Cardiac muscle cell (in vitro differentiated cells and primary cell): ENCODE measurements at regions not wholly inside any gene's neighbourhood (a gene's known extent, or its start where the extent isn't known, plus 50 kb on each side); places are given as distances from the start of the nearest gene placed in this dataset.

Experiments used
- DNase-seq, 2 donors: peaks; one replicate each; pipeline versions ENCODE4 v3.0.0 to v3.0.0-alpha.2; 2010 to 2017; ENCODE audit warnings: low read depth in 1 of 2, low spot score in 1 of 2
- H3K27ac ChIP-seq: fragments of 200-600 bp; sonication (generic); 2 replicates; pipeline ENCODE4 v1.5.1; 2016
- H3K27me3 ChIP-seq: fragments of 200-600 bp; sonication (generic); 2 replicates; pipeline ENCODE4 v1.6.0; 2016; ENCODE audit warnings: control low read depth
- H3K36me3 ChIP-seq: fragments of 200-600 bp; sonication (generic); 2 replicates; pipeline ENCODE4 v1.5.1; 2016; ENCODE audit warnings: control low read depth
- H3K4me1 ChIP-seq: fragments of 200-600 bp; sonication (generic); 2 replicates; pipeline ENCODE4 v1.8.1; 2017; ENCODE audit warnings: low read depth, mild to moderate bottlenecking, mixed run types
- H3K4me3 ChIP-seq: fragments of 200-600 bp; sonication (generic); 2 replicates; pipeline ENCODE4 v1.5.1; 2016; ENCODE audit warnings: mild to moderate bottlenecking
- H3K9me3 ChIP-seq: fragments of 200-600 bp; sonication (generic); 2 replicates; pipeline ENCODE4 v1.5.1; 2017; ENCODE audit warnings: low read depth, mild to moderate bottlenecking, control low read depth
- TF ChIP-seq, protein P1 (sequence below): IDR thresholded peaks from 2 replicates; pipeline ENCODE4 v1.5.1; 2012; ENCODE audit warnings: low read depth, mild to moderate bottlenecking, low read length

DNA sequence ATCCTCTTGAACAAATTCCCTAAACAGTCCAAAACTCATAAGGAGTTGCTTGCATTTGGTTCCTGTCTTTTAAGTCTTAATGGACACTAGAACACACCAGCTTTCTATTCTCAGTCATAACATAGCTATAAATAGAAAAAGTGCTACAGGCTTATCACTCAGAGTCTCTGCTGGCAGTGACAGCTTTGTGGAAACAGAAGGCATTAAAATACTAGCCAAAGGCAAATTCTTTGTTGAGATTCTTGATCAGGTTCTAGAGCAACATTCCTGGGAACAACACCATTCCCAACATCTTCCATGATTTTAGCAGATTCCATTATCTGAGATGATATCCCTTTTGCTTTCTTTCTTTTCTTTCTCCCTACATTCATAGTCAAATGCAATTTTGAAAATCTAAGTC, 207.7 kb upstream of the PLEKHG7 start:
- Histone ChIP-seq H3K27ac (peak overlapping the region; percentile 64), H3K4me3 (no peak overlapping the region), H3K27me3 (no peaks in the 10 kb centered on the region), H3K9me3 (no peaks in the 10 kb centered on the region), H3K4me1 (peaks cover 9% of the 10 kb centered on the region), H3K36me3 (no peaks in the 10 kb centered on the region)
- TF ChIP-seq, protein P1, sequence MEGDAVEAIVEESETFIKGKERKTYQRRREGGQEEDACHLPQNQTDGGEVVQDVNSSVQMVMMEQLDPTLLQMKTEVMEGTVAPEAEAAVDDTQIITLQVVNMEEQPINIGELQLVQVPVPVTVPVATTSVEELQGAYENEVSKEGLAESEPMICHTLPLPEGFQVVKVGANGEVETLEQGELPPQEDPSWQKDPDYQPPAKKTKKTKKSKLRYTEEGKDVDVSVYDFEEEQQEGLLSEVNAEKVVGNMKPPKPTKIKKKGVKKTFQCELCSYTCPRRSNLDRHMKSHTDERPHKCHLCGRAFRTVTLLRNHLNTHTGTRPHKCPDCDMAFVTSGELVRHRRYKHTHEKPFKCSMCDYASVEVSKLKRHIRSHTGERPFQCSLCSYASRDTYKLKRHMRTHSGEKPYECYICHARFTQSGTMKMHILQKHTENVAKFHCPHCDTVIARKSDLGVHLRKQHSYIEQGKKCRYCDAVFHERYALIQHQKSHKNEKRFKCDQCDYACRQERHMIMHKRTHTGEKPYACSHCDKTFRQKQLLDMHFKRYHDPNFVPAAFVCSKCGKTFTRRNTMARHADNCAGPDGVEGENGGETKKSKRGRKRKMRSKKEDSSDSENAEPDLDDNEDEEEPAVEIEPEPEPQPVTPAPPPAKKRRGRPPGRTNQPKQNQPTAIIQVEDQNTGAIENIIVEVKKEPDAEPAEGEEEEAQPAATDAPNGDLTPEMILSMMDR, result no peak
- no peak for DNase-seq

GRCh38 chr12:92493816-92494215, 209.0 kb upstream of the PLEKHG7 start:
- DNase-seq, result no peak
- Histone ChIP-seq H3K9me3 (no peaks in the 10 kb centered on the region), H3K27me3 (no peaks in the 10 kb centered on the region), H3K27ac (no peak overlapping the region), H3K4me3 (no peak overlapping the region), H3K4me1 (peaks cover 9% of the 10 kb centered on the region), H3K36me3 (no peaks in the 10 kb centered on the region)
- TF ChIP-seq, protein P1, result no peak

DNA sequence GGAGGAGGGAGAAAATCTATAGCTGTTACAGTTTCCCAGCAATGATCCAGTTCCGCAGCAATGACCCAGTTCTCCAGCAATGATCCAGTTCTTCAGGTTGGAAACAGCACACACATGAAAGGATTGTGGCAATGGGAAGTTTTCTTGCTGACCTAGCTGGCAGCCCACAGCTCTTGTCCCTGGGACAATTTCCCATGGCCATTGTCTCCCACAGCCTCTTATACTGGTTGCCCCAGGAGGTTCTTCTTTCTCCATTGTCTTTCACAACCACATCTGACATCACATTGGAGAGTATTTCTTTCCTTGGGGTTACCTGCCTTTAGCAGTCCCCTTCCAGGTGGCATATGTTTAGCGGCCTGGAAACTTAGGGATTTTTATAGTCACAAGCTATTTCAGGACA, 209.8 kb upstream of the PLEKHG7 start:
- H3K4me3 ChIP-seq, result no peak overlapping the region
- TF ChIP-seq, protein P1, result no peak
- peaks cover 9% of the 10 kb centered on the region for H3K4me1 ChIP-seq
- no peak for DNase-seq
- no peaks in the 10 kb centered on the region for H3K9me3 ChIP-seq
- no peak overlapping the region for H3K27ac ChIP-seq
- H3K36me3 ChIP-seq, result no peaks in the 10 kb centered on the region
- no peaks in the 10 kb centered on the region for H3K27me3 ChIP-seq

DNA sequence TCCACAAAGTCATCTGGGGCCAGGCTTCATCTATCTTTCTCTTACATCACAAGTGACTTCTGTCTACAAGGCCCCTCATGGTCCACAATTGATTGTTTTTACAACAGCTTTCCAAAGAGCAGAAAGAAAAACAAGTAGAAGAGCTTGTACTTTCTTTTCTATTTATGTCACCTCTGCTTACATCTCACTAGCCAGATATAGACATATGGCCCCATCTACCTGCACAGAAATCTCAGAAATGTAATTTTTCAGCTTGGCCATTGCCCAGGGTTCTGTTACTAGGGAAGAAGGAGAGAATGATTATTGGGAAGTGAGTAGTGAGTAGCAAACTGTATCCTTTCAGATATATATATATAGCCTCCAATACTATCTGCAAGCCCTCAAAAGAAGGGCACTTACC, 210.5 kb upstream of the PLEKHG7 start:
- no peak overlapping the region for H3K4me3 ChIP-seq
- H3K4me1 ChIP-seq, result peaks cover 11% of the 10 kb centered on the region
- no peak for DNase-seq
- H3K9me3 ChIP-seq, result no peaks in the 10 kb centered on the region
- H3K27ac ChIP-seq, result no peak overlapping the region
- H3K36me3 ChIP-seq, result no peaks in the 10 kb centered on the region
- TF ChIP-seq, protein P1, result no peak
- no peaks in the 10 kb centered on the region for H3K27me3 ChIP-seq

- TF ChIP-seq, protein P1, result no peak
- Histone ChIP-seq H3K4me1 (peaks cover 9% of the 10 kb centered on the region), H3K4me3 (no peak overlapping the region), H3K27ac (no peak overlapping the region), H3K9me3 (no peaks in the 10 kb centered on the region), H3K36me3 (no peaks in the 10 kb centered on the region), H3K27me3 (no peaks in the 10 kb centered on the region)
- DNase-seq, result no peak
Measured at GRCh38 chr12:92489781-92490180, 213.0 kb upstream of the PLEKHG7 start.

DNA sequence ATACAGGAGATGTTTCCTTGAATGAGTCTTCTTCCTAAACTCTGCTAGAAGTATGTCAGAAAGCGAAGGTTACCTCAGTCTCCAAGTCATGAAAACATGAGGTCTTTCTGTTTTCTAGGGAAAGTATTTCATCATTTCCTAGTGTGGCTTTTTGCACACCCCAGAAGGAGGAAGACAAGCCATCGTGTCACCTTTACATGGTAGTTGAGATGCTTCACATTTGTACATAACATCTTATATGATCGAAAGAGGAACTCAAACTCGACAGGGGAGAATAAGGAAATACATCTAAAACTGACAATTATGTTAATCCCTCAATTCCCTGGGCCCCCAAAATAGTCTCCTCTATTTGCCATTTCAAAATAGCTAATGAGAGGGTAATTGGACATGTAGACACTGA, 214.1 kb upstream of the PLEKHG7 start:
- no peak overlapping the region for H3K4me3 ChIP-seq
- peaks cover 6% of the 10 kb centered on the region for H3K4me1 ChIP-seq
- H3K27ac ChIP-seq, result no peak overlapping the region
- no peaks in the 10 kb centered on the region for H3K9me3 ChIP-seq
- TF ChIP-seq, protein P1, result no peak
- no peak for DNase-seq
- H3K36me3 ChIP-seq, result no peaks in the 10 kb centered on the region
- H3K27me3 ChIP-seq, result no peaks in the 10 kb centered on the region
